ENCODE measurements at regions not wholly inside any gene's neighbourhood (a gene's known extent, or its start where the extent isn't known, plus 50 kb on each side); places are given as distances from the start of the nearest gene placed in this dataset.

- Histone ChIP-seq H3K4me3 (no peak overlapping the region), H3K9me3 (no peaks in the 10 kb centered on the region), H3K27me3 (no peaks in the 10 kb centered on the region), H3K27ac (no peak overlapping the region), H3K36me3 (replicated peaks in 1 of 2; ENCODE audit: insufficient read depth in 1 of 2, low read depth in 2 of 2) (no peaks in the 10 kb centered on the region), H3K4me1 (no peaks in the 10 kb centered on the region)
- no peak for ATAC-seq
- TF ChIP-seq POLR2A (IDR thresholded peaks at IDR 0.05): no peak
- TF ChIP-seq, protein P1, sequence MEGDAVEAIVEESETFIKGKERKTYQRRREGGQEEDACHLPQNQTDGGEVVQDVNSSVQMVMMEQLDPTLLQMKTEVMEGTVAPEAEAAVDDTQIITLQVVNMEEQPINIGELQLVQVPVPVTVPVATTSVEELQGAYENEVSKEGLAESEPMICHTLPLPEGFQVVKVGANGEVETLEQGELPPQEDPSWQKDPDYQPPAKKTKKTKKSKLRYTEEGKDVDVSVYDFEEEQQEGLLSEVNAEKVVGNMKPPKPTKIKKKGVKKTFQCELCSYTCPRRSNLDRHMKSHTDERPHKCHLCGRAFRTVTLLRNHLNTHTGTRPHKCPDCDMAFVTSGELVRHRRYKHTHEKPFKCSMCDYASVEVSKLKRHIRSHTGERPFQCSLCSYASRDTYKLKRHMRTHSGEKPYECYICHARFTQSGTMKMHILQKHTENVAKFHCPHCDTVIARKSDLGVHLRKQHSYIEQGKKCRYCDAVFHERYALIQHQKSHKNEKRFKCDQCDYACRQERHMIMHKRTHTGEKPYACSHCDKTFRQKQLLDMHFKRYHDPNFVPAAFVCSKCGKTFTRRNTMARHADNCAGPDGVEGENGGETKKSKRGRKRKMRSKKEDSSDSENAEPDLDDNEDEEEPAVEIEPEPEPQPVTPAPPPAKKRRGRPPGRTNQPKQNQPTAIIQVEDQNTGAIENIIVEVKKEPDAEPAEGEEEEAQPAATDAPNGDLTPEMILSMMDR (IDR thresholded peaks at IDR 0.05): no peak
- 56 to 67% methylated on average over 16 to 19 of the region's 19 CpGs for WGBS, 2 donors
- DNase-seq: no peak
- intact Hi-C loops (cut with DNase I): no loop called here
These were observed 92.5 kb upstream of the SIM2 start for GRCh38 chr21:36606287-36606982.

- Histone ChIP-seq H3K27me3 (no peaks in the 10 kb centered on the region), H3K27ac (no peak overlapping the region), H3K4me3 (no peak overlapping the region), H3K4me1 (no peaks in the 10 kb centered on the region), H3K36me3 (replicated peaks in 1 of 2; ENCODE audit: insufficient read depth in 1 of 2, low read depth in 2 of 2) (no peaks in the 10 kb centered on the region), H3K9me3 (no peaks in the 10 kb centered on the region)
- intact Hi-C loops (cut with DNase I): no loop called here
- TF ChIP-seq, protein P1 (IDR thresholded peaks at IDR 0.05): no peak
- TF ChIP-seq POLR2A (IDR thresholded peaks at IDR 0.05): no peak
- ATAC-seq (no peak), DNase-seq (no peak)
- 65 to 75% methylated on average over 2 to 6 of the region's 6 CpGs for WGBS, 2 donors
These were observed 92.0 kb upstream of the SIM2 start for GRCh38 chr21:36606983-36607325.

DNA sequence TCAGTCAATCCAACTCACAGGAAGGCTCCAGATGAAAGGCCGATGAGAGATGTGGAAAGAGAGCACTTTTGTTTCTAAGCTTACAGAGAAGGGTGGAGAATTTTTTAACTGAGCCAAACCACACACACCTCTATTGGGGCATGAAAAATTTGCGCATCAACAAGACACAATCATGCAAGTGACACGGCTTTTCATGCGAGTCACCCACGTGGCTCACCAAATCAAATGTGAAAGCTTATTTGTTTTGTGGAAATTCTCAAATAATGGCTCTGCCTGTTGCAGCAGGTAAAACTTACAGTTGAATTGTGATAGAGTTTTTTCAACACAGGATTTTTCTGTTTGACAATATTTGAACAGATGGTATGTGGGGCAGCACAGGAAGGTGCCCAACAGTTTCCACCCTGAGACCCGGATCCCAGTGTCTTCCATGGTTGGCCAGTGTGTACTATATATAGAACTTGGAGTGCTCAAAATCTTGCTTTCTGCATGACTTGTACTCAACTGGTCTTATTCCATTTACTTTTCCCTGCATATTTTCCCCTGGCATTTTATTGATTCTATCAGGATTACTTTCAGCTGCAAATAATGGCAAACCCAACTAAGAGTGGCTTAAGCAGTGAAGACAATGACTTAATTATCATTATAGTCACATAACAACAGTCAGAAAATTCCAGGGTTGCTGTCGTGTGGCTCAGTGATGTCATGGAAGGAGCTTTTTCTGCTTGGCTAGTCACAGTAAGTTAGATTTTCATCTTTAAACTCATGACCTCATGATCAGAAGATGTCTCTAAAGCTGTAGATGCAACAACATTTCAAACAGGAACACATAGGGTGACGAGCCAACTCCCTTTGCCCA lies 90.6 kb upstream of the SIM2 start:
- intact Hi-C loops (cut with DNase I): no loop called here

DNA sequence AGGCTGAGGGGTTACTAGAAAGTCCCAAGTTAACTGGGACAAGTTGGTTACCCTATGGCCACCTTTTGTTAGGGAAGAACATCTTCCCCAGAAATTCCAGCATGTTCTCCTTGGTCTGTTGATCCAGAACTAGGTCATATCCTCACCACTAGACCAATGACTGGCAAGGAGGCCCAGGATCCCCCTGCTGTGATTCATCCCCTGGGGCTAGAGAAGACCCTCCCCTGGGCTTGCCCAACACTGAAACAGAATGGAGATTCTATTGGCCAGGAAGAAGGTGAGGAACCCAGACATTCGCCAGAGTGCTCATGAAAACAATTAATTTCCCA lies 90.1 kb upstream of the SIM2 start:
- intact Hi-C loops (cut with DNase I): no loop called here
- no peak for ATAC-seq
- Histone ChIP-seq H3K9me3 (no peaks in the 10 kb centered on the region), H3K4me3 (no peak overlapping the region), H3K27me3 (no peaks in the 10 kb centered on the region), H3K27ac (no peak overlapping the region), H3K4me1 (no peaks in the 10 kb centered on the region), H3K36me3 (replicated peaks in 1 of 2; ENCODE audit: insufficient read depth in 1 of 2, low read depth in 2 of 2) (no peaks in the 10 kb centered on the region)
- TF ChIP-seq, protein P1 (IDR thresholded peaks at IDR 0.05): no peak
- TF ChIP-seq POLR2A (IDR thresholded peaks at IDR 0.05): no peak
- 56 to 68% methylated on average over 1 of the region's 1 CpG for WGBS, 2 donors
- DNase-seq: no peak

More for the DNA sequence above, 90.6 kb upstream of the SIM2 start:
- no peak for DNase-seq
- Histone ChIP-seq H3K27ac (no peak overlapping the region), H3K36me3 (replicated peaks in 1 of 2; ENCODE audit: insufficient read depth in 1 of 2, low read depth in 2 of 2) (no peaks in the 10 kb centered on the region), H3K4me3 (no peak overlapping the region), H3K4me1 (no peaks in the 10 kb centered on the region), H3K9me3 (no peaks in the 10 kb centered on the region), H3K27me3 (no peaks in the 10 kb centered on the region)
- 58 to 60% methylated on average over 8 of the region's 8 CpGs for WGBS, 2 donors
- no peak for ATAC-seq
- TF ChIP-seq POLR2A (IDR thresholded peaks at IDR 0.05): no peak
- TF ChIP-seq, protein P1 (IDR thresholded peaks at IDR 0.05): no peak

Data from body of pancreas (tissue), 4 donors.